ENCODE measurements at regions not wholly inside any gene's neighbourhood (a gene's known extent, or its start where the extent isn't known, plus 50 kb on each side); places are given as distances from the start of the nearest gene placed in this dataset.

DNA sequence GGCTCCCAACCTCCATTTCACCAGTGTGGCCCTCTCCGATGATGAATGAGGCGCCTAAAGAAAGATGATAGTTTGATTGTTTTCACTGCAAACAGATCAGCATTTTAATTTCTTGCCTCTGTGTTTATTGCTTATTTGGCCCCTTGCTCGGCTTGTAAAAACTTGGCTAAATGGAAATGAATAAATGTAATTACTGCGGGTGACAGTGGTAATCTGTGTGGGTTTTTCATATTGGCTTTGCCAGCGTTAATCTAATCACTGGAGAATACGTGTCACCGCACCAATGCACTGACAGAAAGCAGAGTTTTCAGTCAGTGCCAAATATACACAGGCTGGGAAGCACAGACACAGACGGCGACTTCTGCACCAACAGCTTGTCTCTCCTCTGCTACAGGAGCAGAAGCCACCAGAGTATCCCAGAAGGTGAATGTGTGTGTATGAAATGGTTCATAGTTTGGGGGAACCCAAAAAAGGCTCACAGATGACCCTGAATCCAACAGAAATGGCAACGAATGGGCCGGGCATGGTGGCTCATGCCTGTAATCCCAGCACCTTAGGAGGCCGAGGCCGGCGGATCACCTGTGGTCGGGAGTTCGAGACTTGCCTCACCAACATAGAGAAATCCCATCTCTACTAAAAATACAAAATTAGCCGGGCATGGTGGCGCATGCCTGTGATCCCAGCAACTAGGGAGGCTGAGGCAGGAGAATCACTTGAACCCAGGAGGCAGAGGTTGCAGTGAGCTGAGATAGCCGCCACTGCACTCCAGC is 534.0 kb downstream of the PKHD1 start:
- TF ChIP-seq CTCF (IDR thresholded peaks at IDR 0.05) = no peak
- TF ChIP-seq POLR2A (IDR thresholded peaks at IDR 0.05) = no peak

Data from stomach (tissue), 4 donors.